ENCODE measurements at regions not wholly inside any gene's neighbourhood (a gene's known extent, or its start where the extent isn't known, plus 50 kb on each side); places are given as distances from the start of the nearest gene placed in this dataset.

GRCh38 chr12:22766911-22767420, 142.0 kb downstream of the ETNK1 start:
- TF ChIP-seq POLR2AphosphoS5 (IDR thresholded peaks at IDR 0.05) (no peak), POLR2A (IDR thresholded peaks at IDR 0.05) (no peak), CTCF (IDR thresholded peaks at IDR 0.05) (no peak), EP300 (IDR thresholded peaks at IDR 0.05; ENCODE audit: low read depth) (no peak)
- Histone ChIP-seq H3K27me3 (no peaks in the 10 kb centered on the region), H3K4me1 (no peaks in the 10 kb centered on the region), H3K9me3 (no peaks in the 10 kb centered on the region), H3K4me3 (no peak overlapping the region), H3K36me3 (no peaks in the 10 kb centered on the region), H3K27ac (no peak overlapping the region)
- intact Hi-C loops (cut with DNase I; ENCODE audit: low total_unique reads) (no loop called here), in situ Hi-C loops (cut with MboI; ENCODE audit: low pct_ligation_motif_present in 1 of 4, low pct_unique_long_range_greater_than_20kb in 1 of 4, low sequenced_read_pairs in 3 of 4) (no loop called here)
- WGBS, 2 donors (ENCODE audit: low coverage in 1 of 2): 76 to 82% methylated on average over 7 of the region's 7 CpGs
- no peak for DNase-seq

- intact Hi-C loops (cut with DNase I; ENCODE audit: low total_unique reads): no loop called here
- H3K27ac ChIP-seq: no peak overlapping the region
- no peak for DNase-seq
- no peaks in the 10 kb centered on the region for H3K27me3 ChIP-seq
- H3K4me1 ChIP-seq: no peaks in the 10 kb centered on the region
- in situ Hi-C loops (cut with MboI; ENCODE audit: low pct_ligation_motif_present in 1 of 4, low pct_unique_long_range_greater_than_20kb in 1 of 4, low sequenced_read_pairs in 3 of 4): no loop called here
- 60 to 85% methylated on average over 1 to 3 of the region's 3 CpGs for WGBS, 2 donors (ENCODE audit: low coverage in 1 of 2)
- no peak overlapping the region for H3K4me3 ChIP-seq
- H3K9me3 ChIP-seq: no peaks in the 10 kb centered on the region
- TF ChIP-seq POLR2A (IDR thresholded peaks at IDR 0.05): no peak
- TF ChIP-seq CTCF (IDR thresholded peaks at IDR 0.05): no peak
- no peak for TF ChIP-seq POLR2AphosphoS5 (IDR thresholded peaks at IDR 0.05)
- no peak for TF ChIP-seq EP300 (IDR thresholded peaks at IDR 0.05; ENCODE audit: low read depth)
- H3K36me3 ChIP-seq: no peaks in the 10 kb centered on the region
These were observed 156.4 kb downstream of the ETNK1 start for GRCh38 chr12:22781339-22781738.

- WGBS, 2 donors (ENCODE audit: low coverage in 1 of 2): 57 to 60% methylated on average over 3 to 7 of the region's 7 CpGs
- no peaks in the 10 kb centered on the region for H3K27me3 ChIP-seq
- H3K36me3 ChIP-seq: no peaks in the 10 kb centered on the region
- intact Hi-C loops (cut with DNase I; ENCODE audit: low total_unique reads) (no loop called here), in situ Hi-C loops (cut with MboI; ENCODE audit: low pct_ligation_motif_present in 1 of 4, low pct_unique_long_range_greater_than_20kb in 1 of 4, low sequenced_read_pairs in 3 of 4) (no loop called here)
- no peaks in the 10 kb centered on the region for H3K4me1 ChIP-seq
- TF ChIP-seq CTCF (IDR thresholded peaks at IDR 0.05): no peak
- no peak for TF ChIP-seq EP300 (IDR thresholded peaks at IDR 0.05; ENCODE audit: low read depth)
- no peak for TF ChIP-seq POLR2AphosphoS5 (IDR thresholded peaks at IDR 0.05)
- TF ChIP-seq POLR2A (IDR thresholded peaks at IDR 0.05): no peak
- H3K4me3 ChIP-seq: no peak overlapping the region
- H3K27ac ChIP-seq: no peak overlapping the region
- H3K9me3 ChIP-seq: no peaks in the 10 kb centered on the region
- DNase-seq: no peak
These were observed 162.6 kb downstream of the ETNK1 start for GRCh38 chr12:22787557-22787956.

GRCh38 chr12:22788913-22789312, 163.9 kb downstream of the ETNK1 start:
- Histone ChIP-seq H3K27me3 (no peaks in the 10 kb centered on the region), H3K36me3 (no peaks in the 10 kb centered on the region), H3K4me3 (no peak overlapping the region), H3K9me3 (no peaks in the 10 kb centered on the region), H3K27ac (no peak overlapping the region), H3K4me1 (no peaks in the 10 kb centered on the region)
- in situ Hi-C loops (cut with MboI; ENCODE audit: low pct_ligation_motif_present in 1 of 4, low pct_unique_long_range_greater_than_20kb in 1 of 4, low sequenced_read_pairs in 3 of 4): no loop called here
- WGBS, 2 donors (ENCODE audit: low coverage in 1 of 2): 78 to 85% methylated on average over 3 of the region's 3 CpGs
- intact Hi-C loops (cut with DNase I; ENCODE audit: low total_unique reads): no loop called here
- TF ChIP-seq POLR2A (IDR thresholded peaks at IDR 0.05): no peak
- TF ChIP-seq CTCF (IDR thresholded peaks at IDR 0.05): no peak
- no peak for TF ChIP-seq POLR2AphosphoS5 (IDR thresholded peaks at IDR 0.05)
- no peak for TF ChIP-seq EP300 (IDR thresholded peaks at IDR 0.05; ENCODE audit: low read depth)
- DNase-seq: no peak
